ENCODE measurements at regions not wholly inside any gene's neighbourhood (a gene's known extent, or its start where the extent isn't known, plus 50 kb on each side); places are given as distances from the start of the nearest gene placed in this dataset.
"Not testable (repeated sequence)": the region's sequence is repeated elsewhere in the genome, so short reads cannot be mapped to it uniquely, and the experiment has no call there.

DNA sequence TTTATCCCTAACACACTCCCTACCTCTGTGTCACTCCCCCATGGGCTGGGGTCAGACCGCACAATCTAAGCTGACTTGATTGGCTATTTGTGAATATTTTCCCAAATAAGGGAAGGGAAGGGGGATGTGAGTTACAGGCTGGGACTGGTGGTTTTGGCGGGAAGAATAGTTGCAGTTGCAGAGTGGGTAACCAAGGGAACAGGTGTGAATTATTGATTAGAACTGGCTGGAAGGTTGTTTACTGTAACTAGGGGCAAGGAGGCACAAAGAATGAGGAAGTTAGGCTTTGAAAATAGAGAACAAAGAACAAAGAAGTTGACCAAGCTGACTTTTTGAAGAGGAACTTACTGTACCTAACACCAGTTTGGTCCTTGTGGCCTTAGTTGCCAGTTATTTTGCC lies 88.0 kb upstream of the XAGE2 start:
- Histone ChIP-seq H3K27ac (no peak overlapping the region), H2AFZ (ENCODE audit: low read depth) (no peak overlapping the region), H3K4me1 (ENCODE audit: low read depth, poor library complexity, severe bottlenecking) (no peaks in the 10 kb centered on the region), H3K79me2 (ENCODE audit: insufficient read depth, low read depth) (no peaks in the 10 kb centered on the region), H3K9ac (no peak overlapping the region), H3K4me3 (IDR thresholded peaks at IDR 0.05; ENCODE audit: insufficient read depth, low read depth, low read length) (no peak overlapping the region), H3K4me2 (no peak overlapping the region), H3K36me3 (ENCODE audit: insufficient read depth) (no peaks in the 10 kb centered on the region), H3K27me3 (ENCODE audit: insufficient read depth, low read depth) (no peaks in the 10 kb centered on the region), H4K20me1 (ENCODE audit: insufficient read depth) (no peaks in the 10 kb centered on the region)
- TF ChIP-seq CTCF (conservative IDR thresholded peaks at IDR 0.05; ENCODE audit: low read depth, low read length): no peak

- no peaks in the 10 kb centered on the region for H4K20me1 ChIP-seq (ENCODE audit: insufficient read depth)
- no peaks in the 10 kb centered on the region for H3K27me3 ChIP-seq (ENCODE audit: insufficient read depth, low read depth)
- no peak for TF ChIP-seq CTCF (conservative IDR thresholded peaks at IDR 0.05; ENCODE audit: low read depth, low read length)
- H3K4me1 ChIP-seq (ENCODE audit: low read depth, poor library complexity, severe bottlenecking): no peaks in the 10 kb centered on the region
- no peak overlapping the region for H3K27ac ChIP-seq
- H2AFZ ChIP-seq (ENCODE audit: low read depth): no peak overlapping the region
- no peak overlapping the region for H3K4me2 ChIP-seq
- no peaks in the 10 kb centered on the region for H3K36me3 ChIP-seq (ENCODE audit: insufficient read depth)
- no peak overlapping the region for H3K4me3 ChIP-seq (IDR thresholded peaks at IDR 0.05; ENCODE audit: insufficient read depth, low read depth, low read length)
- H3K9ac ChIP-seq: no peak overlapping the region
- no peaks in the 10 kb centered on the region for H3K79me2 ChIP-seq (ENCODE audit: insufficient read depth, low read depth)
Observed at GRCh38 chrX:52284865-52285264, 84.0 kb upstream of the XAGE2 start.

DNA sequence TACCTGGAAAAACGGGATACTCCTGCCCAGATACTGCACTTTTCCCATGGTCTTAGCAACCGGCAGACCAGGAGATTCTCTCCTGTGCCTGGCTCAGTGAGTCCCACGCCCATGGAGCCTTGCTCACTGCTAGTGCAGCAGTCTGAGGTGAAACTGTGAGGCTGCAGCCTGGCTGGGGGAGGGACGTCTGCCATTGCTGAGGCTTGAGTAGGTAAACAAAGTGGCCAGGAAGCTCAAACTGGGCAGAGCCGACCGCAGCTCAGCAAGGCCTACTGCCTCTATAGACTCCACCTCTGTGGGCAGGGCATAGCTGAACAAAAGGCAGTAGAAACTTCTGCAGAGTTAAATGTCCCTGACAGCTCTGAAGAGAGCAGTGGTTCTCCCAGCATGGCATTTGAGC lies 69.9 kb upstream of the XAGE2 start:
- not testable (repeated sequence) for H3K4me3 ChIP-seq (IDR thresholded peaks at IDR 0.05; ENCODE audit: insufficient read depth, low read depth, low read length); H2AFZ ChIP-seq (ENCODE audit: low read depth); H3K9ac ChIP-seq; H4K20me1 ChIP-seq (ENCODE audit: insufficient read depth); H3K79me2 ChIP-seq (ENCODE audit: insufficient read depth, low read depth); H3K36me3 ChIP-seq (ENCODE audit: insufficient read depth); H3K27ac ChIP-seq; H3K4me2 ChIP-seq; H3K27me3 ChIP-seq (ENCODE audit: insufficient read depth, low read depth); H3K4me1 ChIP-seq (ENCODE audit: low read depth, poor library complexity, severe bottlenecking)

GRCh38 chrX:52308532-52308931 lies 60.3 kb upstream of the XAGE2 start:
- H3K9ac ChIP-seq; H3K4me2 ChIP-seq; H3K27me3 ChIP-seq (ENCODE audit: insufficient read depth, low read depth); H2AFZ ChIP-seq (ENCODE audit: low read depth); H3K79me2 ChIP-seq (ENCODE audit: insufficient read depth, low read depth); H3K27ac ChIP-seq; H3K36me3 ChIP-seq (ENCODE audit: insufficient read depth); H3K4me1 ChIP-seq (ENCODE audit: low read depth, poor library complexity, severe bottlenecking); H3K4me3 ChIP-seq (IDR thresholded peaks at IDR 0.05; ENCODE audit: insufficient read depth, low read depth, low read length); H4K20me1 ChIP-seq (ENCODE audit: insufficient read depth): not testable (repeated sequence)

Data from KMS-11 (cell line).